CD4-positive, CD25-positive, alpha-beta regulatory T cell (primary cell): ENCODE measurements at regions not wholly inside any gene's neighbourhood (a gene's known extent, or its start where the extent isn't known, plus 50 kb on each side); places are given as distances from the start of the nearest gene placed in this dataset.

ENCODE experiments used
- ATAC-seq, 2 donors: fragments of 150-1000 bp; cut with Tn5 transposase; one replicate each; pipeline ENCODE4 v1.10.0; 2021; ENCODE audit warnings: low read depth in 2 of 2, moderate number of reproducible peaks in 2 of 2, moderate library complexity in 1 of 2
- DNase-seq, 3 donors: peaks; one replicate each; pipeline versions ENCODE4 v3.0.0 to v3.0.0-alpha.2; 2012 to 2022; ENCODE audit warnings: mixed read lengths in 1 of 3
- H3K27ac ChIP-seq: one replicate; pipeline ENCODE4 v1.7.0; 2013; ENCODE audit warnings: mild to moderate bottlenecking, low read length; ENCODE audit not compliant: insufficient read depth, poor library complexity, severe bottlenecking
- H3K27me3 ChIP-seq: one replicate; pipeline ENCODE4 v1.7.0; 2013; ENCODE audit warnings: low read length; ENCODE audit not compliant: control insufficient read depth, insufficient read depth
- H3K36me3 ChIP-seq: one replicate; pipeline ENCODE4 v1.7.0; 2013; ENCODE audit warnings: mild to moderate bottlenecking, low read length, moderate library complexity; ENCODE audit not compliant: control insufficient read depth, insufficient read depth
- H3K4me1 ChIP-seq: 2 replicates; pipeline ENCODE4 v1.7.0; 2013; ENCODE audit warnings: mild to moderate bottlenecking, low read length; ENCODE audit not compliant: insufficient read depth, control insufficient read depth, poor library complexity, severe bottlenecking
- H3K4me3 ChIP-seq: one replicate; pipeline ENCODE4 v1.7.0; 2013; ENCODE audit warnings: low read depth, mild to moderate bottlenecking, low read length, moderate library complexity
- H3K9me3 ChIP-seq, 2 experiments: 1 replicate in 1 of 2; 2 replicates in 1 of 2; pipeline ENCODE4 v1.7.0; 2013; ENCODE audit warnings: low read length in 2 of 2, mild to moderate bottlenecking in 1 of 2, moderate library complexity in 1 of 2; ENCODE audit not compliant: control insufficient read depth in 2 of 2
- H3K27ac Mint-ChIP-seq, 3 donors: one replicate each; pipeline ENCODE4 v1.8.0; 2020 to 2022; ENCODE audit warnings: mild to moderate bottlenecking in 3 of 3, mixed read lengths in 3 of 3, moderate library complexity in 2 of 3
- H3K27me3 Mint-ChIP-seq: one replicate; pipeline ENCODE4 v1.8.0; 2022; ENCODE audit warnings: mild to moderate bottlenecking, mixed read lengths
- H3K36me3 Mint-ChIP-seq: one replicate; pipeline ENCODE4 v1.8.0; 2020; ENCODE audit warnings: mixed read lengths
- H3K4me1 Mint-ChIP-seq, 4 donors: one replicate each; pipeline ENCODE4 v1.8.0; 2020 to 2022; ENCODE audit warnings: mixed read lengths in 4 of 4, mild to moderate bottlenecking in 1 of 4
- H3K4me3 Mint-ChIP-seq, 4 donors: one replicate each; pipeline ENCODE4 v1.8.0; 2020 to 2022; ENCODE audit warnings: mild to moderate bottlenecking in 4 of 4, mixed read lengths in 4 of 4, moderate library complexity in 3 of 4
- H3K9me3 Mint-ChIP-seq, 7 donors: one replicate each; pipeline ENCODE4 v1.8.0; 2020 to 2022; ENCODE audit warnings: mixed read lengths in 7 of 7, mild to moderate bottlenecking in 3 of 7, moderate library complexity in 2 of 7

- Mint-ChIP-seq H3K27me3 (peaks cover 34% of the 10 kb centered on the region), H3K9me3 (peaks cover 0 to 8% (median 0%) of the 10 kb centered on the region in 7 donors), H3K4me3 (no peak overlapping the region), H3K36me3 (no peaks in the 10 kb centered on the region), H3K4me1 (no peaks in the 10 kb centered on the region), H3K27ac (no peak overlapping the region)
- Histone ChIP-seq H3K27ac (no peak overlapping the region), H3K9me3 (no peaks in the 10 kb centered on the region), H3K4me1 (no peaks in the 10 kb centered on the region), H3K4me3 (no peak overlapping the region), H3K27me3 (peaks cover 12% of the 10 kb centered on the region), H3K36me3 (no peaks in the 10 kb centered on the region)
- ATAC-seq (no peak), DNase-seq (no peak)
Observed at GRCh38 chr22:22093743-22094142, 111.2 kb upstream of the TOP3B start.

- Mint-ChIP-seq H3K9me3 (peaks cover 0 to 8% (median 0%) of the 10 kb centered on the region in 7 donors), H3K27me3 (peaks cover 38% of the 10 kb centered on the region), H3K36me3 (peaks cover 3% of the 10 kb centered on the region), H3K27ac (no peak overlapping the region), H3K4me1 (no peaks in the 10 kb centered on the region), H3K4me3 (no peak overlapping the region)
- Histone ChIP-seq H3K36me3 (no peaks in the 10 kb centered on the region), H3K27ac (no peak overlapping the region), H3K27me3 (peaks cover 16% of the 10 kb centered on the region), H3K4me3 (no peak overlapping the region), H3K4me1 (no peaks in the 10 kb centered on the region), H3K9me3 (no peaks in the 10 kb centered on the region)
- DNase-seq (no peak), ATAC-seq (no peak)
Observed at GRCh38 chr22:22092974-22093373, 110.4 kb upstream of the TOP3B start.

GRCh38 chr22:22092101-22092500 is 109.5 kb upstream of the TOP3B start:
- H3K9me3 Mint-ChIP-seq = peaks cover 0 to 4% (median 0%) of the 10 kb centered on the region in 7 donors
- ATAC-seq = no peak
- H3K4me1 Mint-ChIP-seq = no peaks in the 10 kb centered on the region

GRCh38 chr22:22091400-22091878 is 108.9 kb upstream of the TOP3B start:
- Mint-ChIP-seq H3K27ac (no peak overlapping the region), H3K4me3 (no peak overlapping the region), H3K4me1 (no peaks in the 10 kb centered on the region), H3K27me3 (peaks cover 26% of the 10 kb centered on the region), H3K36me3 (peaks cover 3% of the 10 kb centered on the region), H3K9me3 (peaks cover 0 to 4% (median 0%) of the 10 kb centered on the region in 7 donors)
- Histone ChIP-seq H3K9me3 (no peaks in the 10 kb centered on the region), H3K27ac (no peak overlapping the region), H3K4me3 (no peak overlapping the region), H3K4me1 (no peaks in the 10 kb centered on the region), H3K27me3 (peaks cover 16% of the 10 kb centered on the region), H3K36me3 (no peaks in the 10 kb centered on the region)
- DNase-seq (no peak), ATAC-seq (no peak)

More at GRCh38 chr22:22092101-22092500, 109.5 kb upstream of the TOP3B start:
- no peak overlapping the region for H3K27ac Mint-ChIP-seq
- Histone ChIP-seq H3K27ac (no peak overlapping the region), H3K9me3 (no peaks in the 10 kb centered on the region), H3K36me3 (no peaks in the 10 kb centered on the region), H3K27me3 (peaks cover 16% of the 10 kb centered on the region), H3K4me1 (no peaks in the 10 kb centered on the region), H3K4me3 (no peak overlapping the region)
- H3K4me3 Mint-ChIP-seq = no peak overlapping the region
- peaks cover 3% of the 10 kb centered on the region for H3K36me3 Mint-ChIP-seq
- no peak for DNase-seq
- peaks cover 31% of the 10 kb centered on the region for H3K27me3 Mint-ChIP-seq

GRCh38 chr22:22090650-22091399 is 108.2 kb upstream of the TOP3B start:
- peaks cover 3% of the 10 kb centered on the region for H3K36me3 Mint-ChIP-seq
- H3K9me3 Mint-ChIP-seq = peaks cover 0 to 2% (median 0%) of the 10 kb centered on the region in 7 donors
- H3K4me3 ChIP-seq = no peak overlapping the region
- H3K4me3 Mint-ChIP-seq = no peak overlapping the region
- DNase-seq (no peak), ATAC-seq (no peak)
- no peaks in the 10 kb centered on the region for H3K36me3 ChIP-seq
- H3K27ac Mint-ChIP-seq = no peak overlapping the region
- peaks cover 26% of the 10 kb centered on the region for H3K27me3 Mint-ChIP-seq
- no peaks in the 10 kb centered on the region for H3K4me1 ChIP-seq
- no peak overlapping the region for H3K27ac ChIP-seq
- no peaks in the 10 kb centered on the region for H3K9me3 ChIP-seq
- no peaks in the 10 kb centered on the region for H3K4me1 Mint-ChIP-seq
- peaks cover 20% of the 10 kb centered on the region for H3K27me3 ChIP-seq

- no peak overlapping the region for H3K4me3 Mint-ChIP-seq
- H3K4me1 Mint-ChIP-seq = no peaks in the 10 kb centered on the region
- ATAC-seq = no peak
- no peaks in the 10 kb centered on the region for H3K9me3 Mint-ChIP-seq
- H3K27me3 ChIP-seq = peaks cover 17% of the 10 kb centered on the region
- no peak for DNase-seq
- no peaks in the 10 kb centered on the region for H3K36me3 ChIP-seq
- H3K27ac ChIP-seq = no peak overlapping the region
- no peak overlapping the region for H3K27ac Mint-ChIP-seq
- H3K36me3 Mint-ChIP-seq = peaks cover 3% of the 10 kb centered on the region
- H3K4me1 ChIP-seq = no peaks in the 10 kb centered on the region
- no peak overlapping the region for H3K4me3 ChIP-seq
- H3K27me3 Mint-ChIP-seq = peaks cover 26% of the 10 kb centered on the region
- H3K9me3 ChIP-seq = no peaks in the 10 kb centered on the region
Observed at GRCh38 chr22:22089459-22090308, 107.1 kb upstream of the TOP3B start.

GRCh38 chr22:22088658-22089458 is 106.3 kb upstream of the TOP3B start:
- no peaks in the 10 kb centered on the region for H3K9me3 ChIP-seq
- Mint-ChIP-seq H3K4me1 (no peaks in the 10 kb centered on the region), H3K9me3 (no peaks in the 10 kb centered on the region), H3K27ac (no peak overlapping the region), H3K27me3 (peaks cover 25% of the 10 kb centered on the region), H3K36me3 (peaks cover 3% of the 10 kb centered on the region), H3K4me3 (no peak overlapping the region)
- no peak overlapping the region for H3K27ac ChIP-seq
- peaks cover 19% of the 10 kb centered on the region for H3K27me3 ChIP-seq
- no peak overlapping the region for H3K4me3 ChIP-seq
- ATAC-seq (no peak), DNase-seq (no peak)
- no peaks in the 10 kb centered on the region for H3K36me3 ChIP-seq
- no peaks in the 10 kb centered on the region for H3K4me1 ChIP-seq
